ENCODE measurements at regions not wholly inside any gene's neighbourhood (a gene's known extent, or its start where the extent isn't known, plus 50 kb on each side); places are given as distances from the start of the nearest gene placed in this dataset.

DNA sequence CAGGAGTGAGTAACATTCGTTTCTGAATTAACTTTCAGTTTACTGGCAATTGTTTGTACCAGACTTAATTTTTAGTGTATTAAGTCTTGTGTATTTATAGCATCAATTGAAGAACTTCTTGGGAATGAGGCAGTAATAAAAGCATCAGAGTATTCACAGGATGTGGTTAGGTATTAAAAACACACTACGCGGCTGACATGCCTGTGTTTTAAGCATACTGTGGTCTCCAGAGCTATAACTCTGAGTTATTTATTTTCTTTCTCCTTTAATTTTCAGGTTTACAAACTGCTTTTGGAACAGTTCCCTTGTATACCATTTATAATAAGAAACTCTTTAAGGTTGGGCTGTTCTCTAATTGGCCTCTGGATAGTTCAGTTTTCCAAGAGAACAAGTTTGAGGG, 626.1 kb upstream of the NRG3 start:
- TF ChIP-seq NFATC3 (CRISPR knock-in tag; IDR thresholded peaks at IDR 0.05) (no peak), REXO4 (CRISPR knock-in tag; IDR thresholded peaks at IDR 0.05; ENCODE audit: borderline replicate concordance) (no peak), RFX5 (IDR thresholded peaks at IDR 0.05; ENCODE audit: low read depth, low read length) (no peak), CBFB (CRISPR knock-in tag; IDR thresholded peaks at IDR 0.05) (no peak), GLI4 (CRISPR knock-in tag; IDR thresholded peaks at IDR 0.05; ENCODE audit: borderline replicate concordance) (no peak), EP300 (IDR thresholded peaks at IDR 0.05; ENCODE audit: low read depth in 2 of 2, low read length in 2 of 2) (no peak), EP300 (CRISPR knock-in tag; IDR thresholded peaks at IDR 0.05; ENCODE audit: borderline replicate concordance) (no peak), TSC22D2 (CRISPR knock-in tag; IDR thresholded peaks at IDR 0.05; ENCODE audit: borderline replicate concordance) (no peak), ZBTB21 (CRISPR knock-in tag; IDR thresholded peaks at IDR 0.05) (no peak), SMARCE1 (IDR thresholded peaks at IDR 0.05; ENCODE audit: borderline replicate concordance) (no peak)
- TF ChIP-seq, protein P1, sequence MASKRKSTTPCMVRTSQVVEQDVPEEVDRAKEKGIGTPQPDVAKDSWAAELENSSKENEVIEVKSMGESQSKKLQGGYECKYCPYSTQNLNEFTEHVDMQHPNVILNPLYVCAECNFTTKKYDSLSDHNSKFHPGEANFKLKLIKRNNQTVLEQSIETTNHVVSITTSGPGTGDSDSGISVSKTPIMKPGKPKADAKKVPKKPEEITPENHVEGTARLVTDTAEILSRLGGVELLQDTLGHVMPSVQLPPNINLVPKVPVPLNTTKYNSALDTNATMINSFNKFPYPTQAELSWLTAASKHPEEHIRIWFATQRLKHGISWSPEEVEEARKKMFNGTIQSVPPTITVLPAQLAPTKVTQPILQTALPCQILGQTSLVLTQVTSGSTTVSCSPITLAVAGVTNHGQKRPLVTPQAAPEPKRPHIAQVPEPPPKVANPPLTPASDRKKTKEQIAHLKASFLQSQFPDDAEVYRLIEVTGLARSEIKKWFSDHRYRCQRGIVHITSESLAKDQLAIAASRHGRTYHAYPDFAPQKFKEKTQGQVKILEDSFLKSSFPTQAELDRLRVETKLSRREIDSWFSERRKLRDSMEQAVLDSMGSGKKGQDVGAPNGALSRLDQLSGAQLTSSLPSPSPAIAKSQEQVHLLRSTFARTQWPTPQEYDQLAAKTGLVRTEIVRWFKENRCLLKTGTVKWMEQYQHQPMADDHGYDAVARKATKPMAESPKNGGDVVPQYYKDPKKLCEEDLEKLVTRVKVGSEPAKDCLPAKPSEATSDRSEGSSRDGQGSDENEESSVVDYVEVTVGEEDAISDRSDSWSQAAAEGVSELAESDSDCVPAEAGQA (IDR thresholded peaks at IDR 0.05; ENCODE audit: low read depth) = no peak
- TF ChIP-seq, protein P1 (CRISPR knock-in tag; IDR thresholded peaks at IDR 0.05; ENCODE audit: borderline replicate concordance) = no peak
- TF ChIP-seq, protein P2, sequence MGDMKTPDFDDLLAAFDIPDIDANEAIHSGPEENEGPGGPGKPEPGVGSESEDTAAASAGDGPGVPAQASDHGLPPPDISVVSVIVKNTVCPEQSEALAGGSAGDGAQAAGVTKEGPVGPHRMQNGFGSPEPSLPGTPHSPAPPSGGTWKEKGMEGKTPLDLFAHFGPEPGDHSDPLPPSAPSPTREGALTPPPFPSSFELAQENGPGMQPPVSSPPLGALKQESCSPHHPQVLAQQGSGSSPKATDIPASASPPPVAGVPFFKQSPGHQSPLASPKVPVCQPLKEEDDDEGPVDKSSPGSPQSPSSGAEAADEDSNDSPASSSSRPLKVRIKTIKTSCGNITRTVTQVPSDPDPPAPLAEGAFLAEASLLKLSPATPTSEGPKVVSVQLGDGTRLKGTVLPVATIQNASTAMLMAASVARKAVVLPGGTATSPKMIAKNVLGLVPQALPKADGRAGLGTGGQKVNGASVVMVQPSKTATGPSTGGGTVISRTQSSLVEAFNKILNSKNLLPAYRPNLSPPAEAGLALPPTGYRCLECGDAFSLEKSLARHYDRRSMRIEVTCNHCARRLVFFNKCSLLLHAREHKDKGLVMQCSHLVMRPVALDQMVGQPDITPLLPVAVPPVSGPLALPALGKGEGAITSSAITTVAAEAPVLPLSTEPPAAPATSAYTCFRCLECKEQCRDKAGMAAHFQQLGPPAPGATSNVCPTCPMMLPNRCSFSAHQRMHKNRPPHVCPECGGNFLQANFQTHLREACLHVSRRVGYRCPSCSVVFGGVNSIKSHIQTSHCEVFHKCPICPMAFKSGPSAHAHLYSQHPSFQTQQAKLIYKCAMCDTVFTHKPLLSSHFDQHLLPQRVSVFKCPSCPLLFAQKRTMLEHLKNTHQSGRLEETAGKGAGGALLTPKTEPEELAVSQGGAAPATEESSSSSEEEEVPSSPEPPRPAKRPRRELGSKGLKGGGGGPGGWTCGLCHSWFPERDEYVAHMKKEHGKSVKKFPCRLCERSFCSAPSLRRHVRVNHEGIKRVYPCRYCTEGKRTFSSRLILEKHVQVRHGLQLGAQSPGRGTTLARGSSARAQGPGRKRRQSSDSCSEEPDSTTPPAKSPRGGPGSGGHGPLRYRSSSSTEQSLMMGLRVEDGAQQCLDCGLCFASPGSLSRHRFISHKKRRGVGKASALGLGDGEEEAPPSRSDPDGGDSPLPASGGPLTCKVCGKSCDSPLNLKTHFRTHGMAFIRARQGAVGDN (CRISPR knock-in tag; IDR thresholded peaks at IDR 0.05) = no peak
- TF ChIP-seq, protein P3, sequence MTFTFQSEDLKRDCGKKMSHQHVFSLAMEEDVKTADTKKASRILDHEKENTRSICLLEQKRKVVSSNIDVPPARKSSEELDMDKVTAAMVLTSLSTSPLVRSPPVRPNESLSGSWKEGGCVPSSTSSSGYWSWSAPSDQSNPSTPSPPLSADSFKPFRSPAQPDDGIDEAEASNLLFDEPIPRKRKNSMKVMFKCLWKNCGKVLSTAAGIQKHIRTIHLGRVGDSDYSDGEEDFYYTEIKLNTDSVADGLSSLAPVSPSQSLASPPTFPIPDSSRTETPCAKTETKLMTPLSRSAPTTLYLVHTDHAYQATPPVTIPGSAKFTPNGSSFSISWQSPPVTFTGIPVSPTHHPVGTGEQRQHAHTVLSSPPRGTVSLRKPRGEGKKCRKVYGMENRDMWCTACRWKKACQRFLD (CRISPR knock-in tag; IDR thresholded peaks at IDR 0.05; ENCODE audit: borderline replicate concordance) = no peak
- TF ChIP-seq, protein P4, sequence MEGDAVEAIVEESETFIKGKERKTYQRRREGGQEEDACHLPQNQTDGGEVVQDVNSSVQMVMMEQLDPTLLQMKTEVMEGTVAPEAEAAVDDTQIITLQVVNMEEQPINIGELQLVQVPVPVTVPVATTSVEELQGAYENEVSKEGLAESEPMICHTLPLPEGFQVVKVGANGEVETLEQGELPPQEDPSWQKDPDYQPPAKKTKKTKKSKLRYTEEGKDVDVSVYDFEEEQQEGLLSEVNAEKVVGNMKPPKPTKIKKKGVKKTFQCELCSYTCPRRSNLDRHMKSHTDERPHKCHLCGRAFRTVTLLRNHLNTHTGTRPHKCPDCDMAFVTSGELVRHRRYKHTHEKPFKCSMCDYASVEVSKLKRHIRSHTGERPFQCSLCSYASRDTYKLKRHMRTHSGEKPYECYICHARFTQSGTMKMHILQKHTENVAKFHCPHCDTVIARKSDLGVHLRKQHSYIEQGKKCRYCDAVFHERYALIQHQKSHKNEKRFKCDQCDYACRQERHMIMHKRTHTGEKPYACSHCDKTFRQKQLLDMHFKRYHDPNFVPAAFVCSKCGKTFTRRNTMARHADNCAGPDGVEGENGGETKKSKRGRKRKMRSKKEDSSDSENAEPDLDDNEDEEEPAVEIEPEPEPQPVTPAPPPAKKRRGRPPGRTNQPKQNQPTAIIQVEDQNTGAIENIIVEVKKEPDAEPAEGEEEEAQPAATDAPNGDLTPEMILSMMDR (CRISPR knock-in tag; IDR thresholded peaks at IDR 0.05) = no peak

Measured in HepG2 (cell line).